ENCODE measurements at regions not wholly inside any gene's neighbourhood (a gene's known extent, or its start where the extent isn't known, plus 50 kb on each side); places are given as distances from the start of the nearest gene placed in this dataset.

DNA sequence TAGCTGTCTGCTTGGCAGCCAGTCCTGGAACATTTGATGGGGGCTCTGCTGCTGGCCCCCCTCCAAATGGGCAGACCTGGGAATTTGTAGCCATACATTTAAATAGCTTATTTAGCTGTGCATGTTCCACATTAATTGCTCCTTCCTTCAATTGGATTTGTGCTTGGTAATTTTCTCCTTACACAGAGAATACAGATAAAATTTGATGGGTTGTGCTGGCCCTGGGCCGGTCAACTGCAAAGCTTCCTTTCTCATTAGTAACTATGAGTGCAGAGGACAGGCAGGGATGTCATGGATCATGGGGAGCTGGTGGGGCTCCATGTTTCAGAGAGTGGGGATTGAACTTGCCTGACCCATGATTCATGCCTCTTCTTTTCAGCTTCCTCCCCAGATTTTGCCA lies 201.5 kb upstream of the GHITM start:
- TF ChIP-seq POLR2A (IDR thresholded peaks at IDR 0.05) (no peak), CTCF (IDR thresholded peaks at IDR 0.05) (no peak), EP300 (IDR thresholded peaks at IDR 0.05) (no peak), POLR2AphosphoS5 (IDR thresholded peaks at IDR 0.05) (no peak)
- Histone ChIP-seq H3K4me3 (no peak overlapping the region), H3K36me3 (no peaks in the 10 kb centered on the region), H3K9me3 (no peaks in the 10 kb centered on the region), H3K4me1 (no peaks in the 10 kb centered on the region), H3K27ac (no peak overlapping the region), H3K27me3 (no peaks in the 10 kb centered on the region)
- DNase-seq = no peak
- intact Hi-C loops (cut with DNase I; ENCODE audit: low total_unique reads) = no loop called here
- 70 to 84% (median 77%) methylated on average over 1 of the region's 1 CpG for WGBS, 5 donors

GRCh38 chr10:83941189-83941588 lies 198.1 kb upstream of the GHITM start:
- Histone ChIP-seq H3K27me3 (peaks cover 0 to 4% (median 0%) of the 10 kb centered on the region in 3 donors), H3K36me3 (no peaks in the 10 kb centered on the region), H3K4me3 (no peak overlapping the region), H3K9me3 (no peaks in the 10 kb centered on the region), H3K4me1 (no peaks in the 10 kb centered on the region), H3K27ac (no peak overlapping the region)
- no peak for DNase-seq
- no peak for TF ChIP-seq EP300 (IDR thresholded peaks at IDR 0.05)
- TF ChIP-seq POLR2A (IDR thresholded peaks at IDR 0.05) = no peak
- no peak for TF ChIP-seq POLR2AphosphoS5 (IDR thresholded peaks at IDR 0.05)
- no peak for TF ChIP-seq CTCF (IDR thresholded peaks at IDR 0.05)
- WGBS, 5 donors = 74 to 81% (median 76%) methylated on average over 2 of the region's 2 CpGs
- intact Hi-C loops (cut with DNase I; ENCODE audit: low total_unique reads) = no loop called here

GRCh38 chr10:83942410-83942809 lies 196.9 kb upstream of the GHITM start:
- intact Hi-C loops (cut with DNase I; ENCODE audit: low total_unique reads) = no loop called here
- H3K27ac ChIP-seq = no peak overlapping the region
- 67 to 84% (median 75%) methylated on average over 3 of the region's 3 CpGs for WGBS, 5 donors
- no peaks in the 10 kb centered on the region for H3K9me3 ChIP-seq
- H3K4me1 ChIP-seq = no peaks in the 10 kb centered on the region
- DNase-seq = no peak
- H3K4me3 ChIP-seq = no peak overlapping the region
- peaks cover 0 to 6% (median 0%) of the 10 kb centered on the region in 3 donors for H3K27me3 ChIP-seq
- no peaks in the 10 kb centered on the region for H3K36me3 ChIP-seq
- TF ChIP-seq POLR2AphosphoS5 (IDR thresholded peaks at IDR 0.05) (no peak), EP300 (IDR thresholded peaks at IDR 0.05) (no peak), POLR2A (IDR thresholded peaks at IDR 0.05) (no peak), CTCF (IDR thresholded peaks at IDR 0.05) (no peak)

GRCh38 chr10:83943049-83943448 lies 196.3 kb upstream of the GHITM start:
- WGBS, 5 donors = 60 to 85% (median 71%) methylated on average over 5 of the region's 5 CpGs
- no peak for DNase-seq
- Histone ChIP-seq H3K27ac (no peak overlapping the region), H3K4me1 (no peaks in the 10 kb centered on the region), H3K36me3 (no peaks in the 10 kb centered on the region), H3K9me3 (no peaks in the 10 kb centered on the region), H3K4me3 (no peak overlapping the region), H3K27me3 (peaks cover 0 to 6% (median 0%) of the 10 kb centered on the region in 3 donors)
- intact Hi-C loops (cut with DNase I; ENCODE audit: low total_unique reads) = no loop called here
- TF ChIP-seq POLR2AphosphoS5 (IDR thresholded peaks at IDR 0.05) (no peak), POLR2A (IDR thresholded peaks at IDR 0.05) (no peak)

DNA sequence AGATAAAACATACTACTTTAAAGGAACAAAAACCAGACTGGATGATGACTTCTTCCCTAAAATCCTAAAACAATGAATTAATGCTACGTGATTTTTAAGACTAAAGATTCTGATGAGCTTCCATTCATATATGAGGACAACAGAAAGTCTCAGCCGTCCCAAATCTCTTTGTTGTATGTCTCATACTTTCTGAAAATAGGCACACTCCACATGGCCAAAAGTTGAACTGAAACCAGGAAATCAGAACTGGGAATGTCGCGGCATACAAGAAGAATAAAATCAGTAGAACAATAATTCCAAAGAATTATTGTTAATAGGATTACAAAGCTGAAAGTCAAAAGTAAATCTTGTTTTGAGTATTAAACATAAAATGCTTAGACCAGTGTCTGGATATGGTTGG lies 195.4 kb upstream of the GHITM start:
- intact Hi-C loops (cut with DNase I; ENCODE audit: low total_unique reads) = no loop called here

More for the DNA sequence above, 195.4 kb upstream of the GHITM start:
- Histone ChIP-seq H3K9me3 (no peaks in the 10 kb centered on the region), H3K4me1 (no peaks in the 10 kb centered on the region), H3K36me3 (no peaks in the 10 kb centered on the region), H3K4me3 (no peak overlapping the region), H3K27me3 (peaks cover 0 to 6% (median 0%) of the 10 kb centered on the region in 3 donors), H3K27ac (no peak overlapping the region)
- no peak for DNase-seq
- 55 to 77% (median 72%) methylated on average over 4 of the region's 4 CpGs for WGBS, 5 donors
- TF ChIP-seq POLR2A (IDR thresholded peaks at IDR 0.05) = no peak
- no peak for TF ChIP-seq EP300 (IDR thresholded peaks at IDR 0.05)
- no peak for TF ChIP-seq POLR2AphosphoS5 (IDR thresholded peaks at IDR 0.05)
- TF ChIP-seq CTCF (IDR thresholded peaks at IDR 0.05) = no peak
